Osteoblast (primary cell): ENCODE measurements at regions not wholly inside any gene's neighbourhood (a gene's known extent, or its start where the extent isn't known, plus 50 kb on each side); places are given as distances from the start of the nearest gene placed in this dataset.

Experiments
- DNase-seq: peaks from one replicate; pipeline ENCODE4 v3.0.0; 2011; ENCODE audit warnings: low spot score, mixed read lengths; ENCODE audit not compliant: insufficient read length; ENCODE audit errors: missing footprints
- H2AFZ ChIP-seq: 2 replicates; pipeline ENCODE4 v1.6.0; 2011; ENCODE audit warnings: mild to moderate bottlenecking, low read length
- H3K27ac ChIP-seq: 2 replicates; pipeline ENCODE4 v1.5.1; 2011; ENCODE audit warnings: mild to moderate bottlenecking, low read depth, low read length, moderate library complexity
- H3K27me3 ChIP-seq: 2 replicates; pipeline ENCODE4 v1.6.0; 2012; ENCODE audit warnings: mild to moderate bottlenecking, control low read depth, inconsistent platforms, low read length, moderate library complexity; ENCODE audit not compliant: insufficient read depth
- H3K36me3 ChIP-seq: 2 replicates; pipeline ENCODE4 v1.5.1; 2011; ENCODE audit warnings: mild to moderate bottlenecking, low read length, control low read depth, moderate library complexity; ENCODE audit not compliant: insufficient read depth
- H3K4me1 ChIP-seq: 2 replicates; pipeline ENCODE4 v1.5.1; 2011; ENCODE audit warnings: mild to moderate bottlenecking, low read length, control low read depth, moderate library complexity; ENCODE audit not compliant: insufficient read depth
- H3K4me2 ChIP-seq: 2 replicates; pipeline ENCODE4 v1.6.0; 2011; ENCODE audit warnings: mild to moderate bottlenecking, low read length; ENCODE audit not compliant: insufficient read depth
- H3K4me3 ChIP-seq: fragments of 200-600 bp; sonication (generic); 3 replicates; pipeline ENCODE4 v1.5.1; 2012; ENCODE audit warnings: mild to moderate bottlenecking, low read length, inconsistent platforms; ENCODE audit not compliant: insufficient read depth
- H3K79me2 ChIP-seq: 2 replicates; pipeline ENCODE4 v1.6.0; 2012; ENCODE audit warnings: mild to moderate bottlenecking, low read length, control low read depth, inconsistent platforms; ENCODE audit not compliant: insufficient read depth
- H3K9me3 ChIP-seq: 2 replicates; pipeline ENCODE4 v1.5.1; 2011; ENCODE audit warnings: low read depth, low read length, control low read depth
- H4K20me1 ChIP-seq: 2 replicates; pipeline ENCODE4 v1.6.0; 2012; ENCODE audit warnings: mild to moderate bottlenecking, low read length, control low read depth; ENCODE audit not compliant: insufficient read depth
- CTCF ChIP-seq: IDR thresholded peaks from 2 replicates; pipeline ENCODE4 v1.5.1; 2011; ENCODE audit warnings: mild to moderate bottlenecking, low read depth, low read length, moderate library complexity; ENCODE audit errors: extremely low read depth

GRCh38 chr1:114032271-114033215 lies 53.3 kb downstream of the OLFML3 start:
- TF ChIP-seq CTCF: no peak
- Histone ChIP-seq H3K27ac (no peak overlapping the region), H2AFZ (peak overlapping the region; percentile 48), H3K27me3 (no peaks in the 10 kb centered on the region), H3K4me1 (peaks cover 13% of the 10 kb centered on the region), H3K36me3 (no peaks in the 10 kb centered on the region), H3K79me2 (no peaks in the 10 kb centered on the region), H3K4me3 (peak overlapping the region; percentile 13), H3K9me3 (no peaks in the 10 kb centered on the region), H3K4me2 (peak overlapping the region; percentile 69), H4K20me1 (no peaks in the 10 kb centered on the region)
- peak; percentile 88 for DNase-seq

GRCh38 chr1:114033216-114033706 lies 54.0 kb downstream of the OLFML3 start:
- H3K9me3 ChIP-seq: no peaks in the 10 kb centered on the region
- no peaks in the 10 kb centered on the region for H4K20me1 ChIP-seq
- H3K4me2 ChIP-seq: peak overlapping the region; percentile 69
- TF ChIP-seq CTCF: peak; percentile 62
- peak; percentile 25 for DNase-seq
- no peaks in the 10 kb centered on the region for H3K27me3 ChIP-seq
- H3K79me2 ChIP-seq: no peaks in the 10 kb centered on the region
- no peak overlapping the region for H3K27ac ChIP-seq
- H3K4me3 ChIP-seq: peak overlapping the region; percentile 13
- H3K36me3 ChIP-seq: no peaks in the 10 kb centered on the region
- H3K4me1 ChIP-seq: peaks cover 13% of the 10 kb centered on the region
- no peak overlapping the region for H2AFZ ChIP-seq

- no peaks in the 10 kb centered on the region for H3K79me2 ChIP-seq
- no peak overlapping the region for H3K4me3 ChIP-seq
- H3K4me2 ChIP-seq: no peak overlapping the region
- H2AFZ ChIP-seq: no peak overlapping the region
- H3K4me1 ChIP-seq: peaks cover 13% of the 10 kb centered on the region
- no peaks in the 10 kb centered on the region for H3K9me3 ChIP-seq
- no peak overlapping the region for H3K27ac ChIP-seq
- no peak for DNase-seq
- H3K27me3 ChIP-seq: no peaks in the 10 kb centered on the region
- TF ChIP-seq CTCF: no peak
- H3K36me3 ChIP-seq: no peaks in the 10 kb centered on the region
- H4K20me1 ChIP-seq: no peaks in the 10 kb centered on the region
Observed at GRCh38 chr1:114033961-114034360, 54.7 kb downstream of the OLFML3 start.

GRCh38 chr1:114034567-114035303 lies 55.5 kb downstream of the OLFML3 start:
- Histone ChIP-seq H3K9me3 (no peaks in the 10 kb centered on the region), H3K79me2 (no peaks in the 10 kb centered on the region), H3K27me3 (no peaks in the 10 kb centered on the region), H4K20me1 (no peaks in the 10 kb centered on the region), H3K27ac (no peak overlapping the region), H3K36me3 (no peaks in the 10 kb centered on the region), H3K4me3 (no peak overlapping the region), H3K4me2 (no peak overlapping the region), H3K4me1 (peaks cover 13% of the 10 kb centered on the region), H2AFZ (no peak overlapping the region)
- no peak for TF ChIP-seq CTCF
- DNase-seq: no peak
